ENCODE measurements at regions not wholly inside any gene's neighbourhood (a gene's known extent, or its start where the extent isn't known, plus 50 kb on each side); places are given as distances from the start of the nearest gene placed in this dataset.

DNA sequence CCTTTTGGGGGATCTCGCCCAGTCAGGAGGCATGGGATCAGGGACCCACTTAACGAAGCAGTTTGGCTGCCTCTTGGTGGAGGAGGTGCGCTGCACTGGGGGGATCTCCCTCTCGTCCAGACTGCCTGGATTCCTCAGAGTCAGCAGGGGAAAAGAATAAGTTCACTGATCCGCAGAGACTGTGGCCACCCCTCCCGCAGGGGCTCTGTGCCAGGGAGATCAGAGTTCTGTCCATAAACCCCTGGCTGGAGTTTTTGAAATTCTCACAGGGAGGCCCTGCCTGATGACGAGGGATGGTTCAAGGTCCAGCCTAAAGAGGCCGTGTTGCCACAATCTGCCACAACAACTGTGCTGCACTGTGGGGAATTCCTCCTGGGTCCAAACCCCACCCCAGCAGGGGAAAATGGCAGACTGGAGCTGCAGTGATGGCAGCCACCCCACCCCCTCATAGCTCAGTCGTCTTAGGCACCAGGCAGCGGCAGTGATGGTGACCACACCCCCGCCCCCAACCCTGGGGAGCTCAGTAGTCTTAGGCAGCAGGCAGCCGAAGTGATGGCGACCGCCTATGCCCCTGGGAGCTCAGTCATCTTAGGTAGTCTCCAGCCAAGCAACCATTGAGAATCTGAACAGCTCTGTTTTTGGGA lies 273.8 kb upstream of the USP25 start:
- Histone ChIP-seq H3K36me3 (ENCODE audit: control insufficient read depth in 4 of 4, insufficient read depth in 4 of 4, low read length in 4 of 4) (no peaks in the 10 kb centered on the region), H3K27me3 (ENCODE audit: control insufficient read depth in 3 of 3, insufficient read depth in 3 of 3, low read length in 2 of 3) (no peaks in the 10 kb centered on the region), H3K9ac (ENCODE audit: insufficient read depth in 1 of 2, low read length in 2 of 2) (no peak overlapping the region), H3K9me3 (ENCODE audit: control insufficient read depth in 4 of 4, insufficient read depth in 3 of 4, low read length in 3 of 4) (peaks cover 0 to 2% (median 0%) of the 10 kb centered on the region in 4 donors), H3K4me1 (ENCODE audit: control insufficient read depth in 5 of 5, insufficient read depth in 5 of 5, low read length in 5 of 5) (no peaks in the 10 kb centered on the region), H3K4me3 (no peak overlapping the region), H3K27ac (ENCODE audit: low read depth in 1 of 2, low read length in 1 of 2) (no peak overlapping the region)
- TF ChIP-seq, protein P1, sequence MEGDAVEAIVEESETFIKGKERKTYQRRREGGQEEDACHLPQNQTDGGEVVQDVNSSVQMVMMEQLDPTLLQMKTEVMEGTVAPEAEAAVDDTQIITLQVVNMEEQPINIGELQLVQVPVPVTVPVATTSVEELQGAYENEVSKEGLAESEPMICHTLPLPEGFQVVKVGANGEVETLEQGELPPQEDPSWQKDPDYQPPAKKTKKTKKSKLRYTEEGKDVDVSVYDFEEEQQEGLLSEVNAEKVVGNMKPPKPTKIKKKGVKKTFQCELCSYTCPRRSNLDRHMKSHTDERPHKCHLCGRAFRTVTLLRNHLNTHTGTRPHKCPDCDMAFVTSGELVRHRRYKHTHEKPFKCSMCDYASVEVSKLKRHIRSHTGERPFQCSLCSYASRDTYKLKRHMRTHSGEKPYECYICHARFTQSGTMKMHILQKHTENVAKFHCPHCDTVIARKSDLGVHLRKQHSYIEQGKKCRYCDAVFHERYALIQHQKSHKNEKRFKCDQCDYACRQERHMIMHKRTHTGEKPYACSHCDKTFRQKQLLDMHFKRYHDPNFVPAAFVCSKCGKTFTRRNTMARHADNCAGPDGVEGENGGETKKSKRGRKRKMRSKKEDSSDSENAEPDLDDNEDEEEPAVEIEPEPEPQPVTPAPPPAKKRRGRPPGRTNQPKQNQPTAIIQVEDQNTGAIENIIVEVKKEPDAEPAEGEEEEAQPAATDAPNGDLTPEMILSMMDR (IDR thresholded peaks at IDR 0.05; ENCODE audit: control extremely low read depth, extremely low read depth): no peak
- ATAC-seq (ENCODE audit: insufficient read depth, low FRiP score): no peak
- DNase-seq: no peak
- 94 to 96% methylated on average over 14 of the region's 14 CpGs for WGBS, 2 donors

- Histone ChIP-seq H3K36me3 (ENCODE audit: control insufficient read depth in 4 of 4, insufficient read depth in 4 of 4, low read length in 4 of 4) (no peaks in the 10 kb centered on the region), H3K9me3 (ENCODE audit: control insufficient read depth in 4 of 4, insufficient read depth in 3 of 4, low read length in 3 of 4) (peaks cover 0 to 1% (median 0%) of the 10 kb centered on the region in 4 donors), H3K4me1 (ENCODE audit: control insufficient read depth in 5 of 5, insufficient read depth in 5 of 5, low read length in 5 of 5) (no peaks in the 10 kb centered on the region), H3K27me3 (ENCODE audit: control insufficient read depth in 3 of 3, insufficient read depth in 3 of 3, low read length in 2 of 3) (no peaks in the 10 kb centered on the region), H3K27ac (ENCODE audit: low read depth in 1 of 2, low read length in 1 of 2) (no peak overlapping the region), H3K9ac (ENCODE audit: insufficient read depth in 1 of 2, low read length in 2 of 2) (no peak overlapping the region), H3K4me3 (no peak overlapping the region)
- no peak for DNase-seq
- ATAC-seq (ENCODE audit: insufficient read depth, low FRiP score): no peak
- TF ChIP-seq, protein P1 (IDR thresholded peaks at IDR 0.05; ENCODE audit: control extremely low read depth, extremely low read depth): no peak
- WGBS, 2 donors: 85 to 89% methylated on average over 3 of the region's 3 CpGs
Observed at GRCh38 chr21:15457965-15458364, 271.8 kb upstream of the USP25 start.

DNA sequence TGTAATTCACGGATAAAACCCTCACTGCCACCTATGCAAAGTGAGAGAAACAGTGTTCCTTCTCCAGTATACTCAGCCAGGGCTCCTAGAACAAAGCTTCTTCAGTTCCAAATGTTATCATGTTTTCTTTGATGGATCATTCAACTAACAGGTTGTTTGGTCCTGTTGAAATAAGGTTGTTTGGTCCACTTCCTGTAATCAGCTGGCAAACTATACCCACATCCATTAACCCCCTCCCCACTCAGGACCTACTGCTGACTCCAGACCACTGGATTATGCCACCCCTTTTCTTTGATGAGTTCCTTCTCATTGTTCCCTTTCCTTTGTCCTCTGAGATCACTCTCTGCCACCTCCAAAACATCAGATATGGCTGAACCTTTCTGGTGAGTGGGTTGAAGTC lies 267.7 kb upstream of the USP25 start:
- DNase-seq: no peak
- no peak overlapping the region for H3K27ac ChIP-seq (ENCODE audit: low read depth in 1 of 2, low read length in 1 of 2)

More for the DNA sequence above, 267.7 kb upstream of the USP25 start:
- Histone ChIP-seq H3K27me3 (ENCODE audit: control insufficient read depth in 3 of 3, insufficient read depth in 3 of 3, low read length in 2 of 3) (no peaks in the 10 kb centered on the region), H3K9ac (ENCODE audit: insufficient read depth in 1 of 2, low read length in 2 of 2) (no peak overlapping the region), H3K4me3 (no peak overlapping the region), H3K9me3 (ENCODE audit: control insufficient read depth in 4 of 4, insufficient read depth in 3 of 4, low read length in 3 of 4) (peaks cover 0 to 1% (median 0%) of the 10 kb centered on the region in 4 donors), H3K36me3 (ENCODE audit: control insufficient read depth in 4 of 4, insufficient read depth in 4 of 4, low read length in 4 of 4) (no peaks in the 10 kb centered on the region), H3K4me1 (ENCODE audit: control insufficient read depth in 5 of 5, insufficient read depth in 5 of 5, low read length in 5 of 5) (no peaks in the 10 kb centered on the region)
- TF ChIP-seq, protein P1 (IDR thresholded peaks at IDR 0.05; ENCODE audit: control extremely low read depth, extremely low read depth): no peak
- ATAC-seq (ENCODE audit: insufficient read depth, low FRiP score): no peak
- 72 to 79% methylated on average over 1 of the region's 1 CpG for WGBS, 2 donors

Data from lung (tissue), 11 donors.